Germinal center (tissue), 1 donor: ENCODE measurements at regions not wholly inside any gene's neighbourhood (a gene's known extent, or its start where the extent isn't known, plus 50 kb on each side); places are given as distances from the start of the nearest gene placed in this dataset.
A peak's percentile ranks its signal among the peaks of the same experiment; 100 is the strongest.
"Not testable (repeated sequence)": the region's sequence is repeated elsewhere in the genome, so short reads cannot be mapped to it uniquely, and the experiment has no call there.

Source experiments
- DNase-seq: peaks from one replicate; pipeline ENCODE4 v3.0.0; 2012; ENCODE audit warnings: mixed read lengths, low spot score

GRCh38 chr15:92825985-92826384, 74.1 kb upstream of the CHD2 start:
- no peak for DNase-seq

GRCh38 chr15:92827991-92828390, 72.1 kb upstream of the CHD2 start:
- not testable (repeated sequence) for DNase-seq

DNA sequence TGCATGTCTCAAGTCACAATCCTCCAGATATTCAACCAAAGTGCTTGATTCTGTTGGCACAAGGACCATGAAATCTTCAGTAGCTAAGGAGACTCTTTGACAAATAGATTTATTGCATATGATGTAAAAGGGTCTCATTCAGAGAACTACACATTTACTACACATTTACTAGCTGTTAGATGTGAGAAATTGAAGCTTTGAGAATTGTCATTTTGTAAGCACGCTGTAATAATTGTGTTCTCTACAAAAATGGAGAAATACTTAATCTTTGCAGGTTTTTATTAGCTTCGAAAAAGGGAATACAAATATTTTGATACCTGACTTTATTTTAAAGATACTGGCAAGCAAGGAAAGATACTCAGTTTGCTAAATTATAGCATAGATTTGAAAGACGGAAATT, 70.2 kb upstream of the CHD2 start:
- DNase-seq: no peak

GRCh38 chr15:92831336-92831654, 68.8 kb upstream of the CHD2 start:
- DNase-seq: no peak

- DNase-seq: peak; percentile 92
These were observed 68.3 kb upstream of the CHD2 start for GRCh38 chr15:92831655-92832328.

- DNase-seq: no peak
These were observed 67.1 kb upstream of the CHD2 start for GRCh38 chr15:92833106-92833433.

- DNase-seq: no peak
These were observed 66.4 kb upstream of the CHD2 start for GRCh38 chr15:92833493-92834271.

DNA sequence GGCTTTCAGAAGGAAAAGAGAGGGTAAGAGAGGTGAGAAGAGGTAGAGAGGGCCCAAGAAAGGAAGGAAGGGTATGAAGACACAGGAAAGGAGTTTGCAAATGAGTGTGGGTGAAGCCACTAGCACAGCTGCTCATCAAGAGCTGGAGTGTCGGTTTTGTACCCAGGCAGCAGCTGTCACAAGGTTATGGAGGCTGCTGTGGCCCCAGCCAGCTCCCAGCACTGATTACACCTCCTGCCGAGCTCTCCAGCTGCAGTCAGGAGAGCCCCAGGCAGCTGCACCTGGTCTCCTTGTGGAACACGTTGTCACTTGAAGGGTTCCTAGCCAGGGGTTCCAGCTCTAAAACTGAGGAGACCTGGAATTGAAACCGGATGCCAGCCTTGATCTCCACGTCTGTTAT, 60.4 kb upstream of the CHD2 start:
- DNase-seq: peak; percentile 49

- DNase-seq: no peak
These were observed 60.0 kb upstream of the CHD2 start for GRCh38 chr15:92840149-92840548.

DNA sequence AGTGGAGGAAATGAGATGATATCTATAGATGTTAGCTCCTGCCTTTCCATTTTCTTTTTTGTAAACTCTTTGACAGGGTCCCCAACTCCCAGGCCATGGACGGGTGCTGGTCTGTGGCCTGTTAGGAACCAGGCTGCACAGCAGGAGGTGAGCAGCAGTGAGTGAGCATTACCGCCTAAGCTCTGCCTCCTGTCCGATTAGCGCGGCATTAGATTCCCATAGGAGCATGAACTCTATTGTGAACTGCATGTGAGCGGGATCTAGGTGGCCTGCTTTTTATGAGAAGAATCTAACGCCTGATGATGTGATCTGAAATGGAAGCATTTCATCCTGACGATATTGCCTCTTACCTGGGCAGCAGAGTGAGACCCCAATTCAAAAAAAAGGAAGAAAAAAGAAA, 56.8 kb upstream of the CHD2 start:
- no peak for DNase-seq

GRCh38 chr15:92843814-92844213, 56.3 kb upstream of the CHD2 start:
- no peak for DNase-seq

DNA sequence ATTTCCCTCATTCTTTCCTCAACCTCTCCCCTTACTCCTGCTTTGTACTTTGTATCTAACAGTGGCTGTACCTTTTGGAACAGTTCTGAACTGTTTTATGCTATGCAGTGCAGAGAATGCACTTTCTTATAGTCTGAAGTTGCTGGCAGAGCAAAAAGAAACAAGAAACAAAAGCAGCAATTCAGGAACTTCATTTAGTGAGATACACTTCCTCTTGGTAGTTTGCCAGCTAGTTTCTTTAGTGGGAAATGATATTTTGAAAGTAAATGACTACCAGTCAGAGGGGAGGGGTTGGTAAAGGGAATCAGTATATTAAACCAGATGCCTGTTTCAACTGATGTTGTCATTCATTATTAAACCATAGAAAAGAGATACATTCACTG, 55.0 kb upstream of the CHD2 start:
- peak; percentile 36 for DNase-seq

DNA sequence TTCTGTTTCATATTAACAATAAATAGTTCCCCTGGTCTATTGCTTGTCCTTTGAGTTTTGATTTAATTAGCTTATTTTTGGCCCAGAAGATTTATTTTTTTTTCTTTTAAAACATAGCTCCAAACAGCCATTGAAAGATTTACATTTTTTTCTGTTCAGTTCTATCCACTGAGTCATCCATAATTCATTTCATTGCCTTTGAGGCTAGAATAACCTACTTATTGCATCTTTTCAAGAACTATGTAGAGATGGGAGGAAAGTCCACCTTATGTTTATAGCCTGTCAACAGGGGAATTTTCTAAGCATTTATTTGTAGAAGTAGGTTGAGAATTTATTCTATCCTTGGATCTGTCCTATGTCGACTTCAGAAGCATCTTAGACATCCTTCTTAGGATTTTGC, 53.4 kb upstream of the CHD2 start:
- DNase-seq: no peak

GRCh38 chr15:92847841-92848240, 52.3 kb upstream of the CHD2 start:
- DNase-seq: no peak

- no peak for DNase-seq
These were observed 51.7 kb upstream of the CHD2 start for GRCh38 chr15:92848464-92848851.

GRCh38 chr15:92848852-92849598, 51.1 kb upstream of the CHD2 start:
- peak; percentile 66 for DNase-seq

DNA sequence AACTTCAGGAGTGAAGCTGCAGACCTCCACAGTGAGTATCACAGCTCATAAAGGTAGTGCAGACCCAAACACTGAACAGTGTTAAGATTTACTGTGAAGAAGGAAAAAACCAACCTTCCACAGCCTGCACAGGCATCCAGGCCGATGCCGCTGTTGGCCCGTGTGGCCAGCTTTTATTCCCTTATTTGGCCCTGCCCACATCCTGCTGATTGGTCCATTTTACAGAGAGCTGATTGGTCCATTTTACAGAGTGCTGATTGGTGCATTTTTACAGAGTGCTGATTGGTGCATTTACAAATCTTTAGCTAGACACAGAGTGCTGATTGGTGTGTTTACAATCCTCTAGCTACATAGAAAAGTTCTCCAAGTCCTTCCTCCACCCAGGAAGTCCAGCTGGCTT, 49.9 kb upstream of the CHD2 start:
- DNase-seq: not testable (repeated sequence)
